GM19452 (cell line): ENCODE measurements at regions not wholly inside any gene's neighbourhood (a gene's known extent, or its start where the extent isn't known, plus 50 kb on each side); places are given as distances from the start of the nearest gene placed in this dataset.

Source experiments
- ATAC-seq: cut with Tn5 transposase; IDR thresholded peaks from one replicate; pipeline ENCODE4 v1.9.1; 2021; ENCODE audit not compliant: unreplicated experiment

GRCh38 chr7:12741951-12742575 is 54.6 kb downstream of the ARL4A start:
- ATAC-seq, result no peak

- ATAC-seq, result no peak
Measured at GRCh38 chr7:12746211-12746610, 58.8 kb downstream of the ARL4A start.

- ATAC-seq, result no peak
Measured at GRCh38 chr7:12747687-12748306, 60.4 kb downstream of the ARL4A start.

DNA sequence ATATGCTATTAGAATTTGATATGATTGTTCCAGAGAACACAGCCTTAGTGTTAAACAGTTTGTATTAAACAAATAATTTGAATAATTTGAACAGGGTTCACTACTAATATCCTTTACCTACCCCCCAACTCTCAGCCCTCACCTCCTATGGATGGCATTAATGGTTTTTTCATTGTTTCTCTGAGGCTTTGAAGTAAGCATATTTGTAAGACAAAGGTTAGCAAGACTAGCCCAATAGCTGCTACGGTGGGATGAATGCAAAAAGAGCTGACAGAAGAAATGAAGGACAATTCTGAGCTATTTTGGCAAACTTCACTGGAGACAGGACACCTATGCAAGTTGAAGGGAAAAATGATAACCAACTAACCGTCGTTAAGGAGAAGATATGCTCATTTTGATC is 61.6 kb downstream of the ARL4A start:
- ATAC-seq, result no peak

GRCh38 chr7:12749746-12750145 is 62.3 kb downstream of the ARL4A start:
- no peak for ATAC-seq

DNA sequence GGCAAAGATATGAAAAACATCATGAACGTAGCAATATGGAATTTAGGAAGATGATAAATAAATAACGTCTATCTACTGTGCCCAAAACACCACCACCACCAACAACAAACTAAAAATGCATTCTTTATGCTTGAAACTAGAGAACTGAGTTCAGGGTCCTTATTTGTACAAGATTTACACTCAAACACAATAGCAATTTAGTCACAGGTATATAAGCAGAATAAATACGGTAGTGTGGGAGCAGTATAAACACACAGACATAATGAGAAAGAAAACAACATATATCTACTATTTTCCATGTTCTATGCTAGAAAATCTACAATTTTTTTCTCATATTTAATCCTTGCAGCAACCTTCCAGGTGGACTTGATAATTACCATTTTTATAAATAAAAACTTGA is 64.3 kb downstream of the ARL4A start:
- no peak for ATAC-seq

GRCh38 chr7:12754179-12754578 is 66.7 kb downstream of the ARL4A start:
- ATAC-seq, result no peak

GRCh38 chr7:12756821-12757220 is 69.4 kb downstream of the ARL4A start:
- no peak for ATAC-seq

DNA sequence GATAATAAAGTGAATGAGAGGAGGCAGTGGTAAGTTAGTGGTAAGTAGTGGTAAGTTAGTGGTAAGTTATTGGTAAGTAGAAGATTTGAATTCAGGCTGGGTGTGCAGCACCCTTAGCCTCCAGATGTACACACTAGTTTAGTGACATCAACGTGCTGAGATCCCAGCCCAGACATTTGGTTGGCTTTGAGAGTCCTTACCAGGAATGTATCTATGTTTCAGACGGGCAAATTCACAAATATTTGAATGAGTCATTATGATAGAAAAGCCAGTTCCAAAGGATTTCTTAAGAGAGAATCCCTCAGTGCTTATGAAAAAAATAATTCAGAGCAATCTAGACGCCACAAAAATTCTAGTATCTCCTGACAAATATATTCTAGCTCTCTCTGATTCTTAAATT is 70.0 kb downstream of the ARL4A start:
- no peak for ATAC-seq

DNA sequence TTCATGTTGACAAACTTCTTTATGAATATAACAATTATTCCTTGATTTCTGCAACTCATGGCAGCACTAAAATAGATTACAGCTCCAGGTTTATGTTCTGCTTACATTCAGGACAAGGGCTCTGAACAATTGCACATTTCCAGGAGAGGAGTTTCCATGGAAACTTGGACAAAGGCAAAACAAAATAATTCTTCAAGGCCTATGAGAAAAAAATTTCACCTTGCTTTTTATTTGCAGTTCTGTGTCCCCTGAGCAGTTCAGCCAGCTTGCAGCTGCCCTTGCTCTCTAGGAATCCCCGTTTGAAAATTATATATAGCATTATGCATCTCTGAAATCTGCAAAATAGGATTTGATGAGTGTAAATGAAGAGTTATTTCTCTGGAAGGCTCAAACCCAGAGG is 71.7 kb downstream of the ARL4A start:
- no peak for ATAC-seq

DNA sequence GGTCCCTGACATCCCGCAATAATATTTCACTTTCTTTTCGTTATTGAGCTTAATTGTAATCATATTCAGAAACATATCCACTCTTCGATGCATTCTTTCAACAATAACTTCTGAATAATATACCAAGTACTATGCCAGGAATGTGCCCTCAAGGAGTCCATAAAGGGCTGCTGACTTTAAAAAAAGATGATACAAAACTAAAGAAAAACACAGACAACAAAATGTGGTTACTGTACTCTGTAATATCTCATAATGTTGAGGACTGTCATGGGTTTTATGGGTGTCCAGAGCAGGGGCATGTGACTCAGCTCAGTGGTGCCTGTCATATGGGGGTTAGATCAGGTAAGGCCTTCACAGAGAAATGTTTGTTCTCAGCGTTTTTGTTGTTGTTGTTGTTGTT is 73.7 kb downstream of the ARL4A start:
- no peak for ATAC-seq

DNA sequence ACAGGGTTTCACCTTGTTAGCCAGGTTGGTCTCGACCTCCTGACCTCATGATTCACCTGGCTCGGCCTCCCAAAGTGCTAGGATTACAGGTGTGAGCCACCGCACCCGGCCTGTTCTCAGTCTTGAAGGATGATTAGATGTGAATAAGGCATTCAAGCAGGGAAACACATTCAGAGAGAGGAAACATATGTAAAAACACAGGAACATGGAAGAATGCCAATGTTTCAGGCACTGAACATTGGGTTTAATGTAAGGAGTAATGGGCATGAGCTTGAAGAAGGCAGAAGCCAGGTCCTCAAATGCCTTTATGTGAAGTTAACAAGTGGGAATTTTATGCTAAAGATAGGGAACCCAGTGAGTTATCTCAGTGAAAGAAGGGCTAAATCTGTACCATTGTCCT is 74.3 kb downstream of the ARL4A start:
- ATAC-seq, result no peak

DNA sequence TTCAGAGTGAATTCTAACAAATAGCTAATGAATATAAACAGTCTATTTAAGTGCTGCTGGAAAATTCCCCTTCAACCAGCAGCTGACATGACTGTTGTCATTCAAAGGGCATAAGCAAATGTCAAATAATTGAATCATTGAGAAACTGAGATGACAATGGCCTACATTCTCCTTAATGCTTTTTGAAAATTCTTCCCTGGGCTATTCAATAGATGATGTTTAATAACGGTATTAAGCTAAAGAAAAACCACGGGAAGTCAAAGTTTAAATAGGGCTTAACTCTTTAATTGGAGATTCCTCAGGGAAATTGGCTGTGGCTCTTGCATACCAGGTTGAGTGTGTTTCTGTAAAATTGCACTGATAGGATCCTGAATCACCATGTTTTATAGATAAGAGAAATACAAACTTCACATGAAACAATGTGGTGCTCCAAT is 77.0 kb downstream of the ARL4A start:
- no peak for ATAC-seq

DNA sequence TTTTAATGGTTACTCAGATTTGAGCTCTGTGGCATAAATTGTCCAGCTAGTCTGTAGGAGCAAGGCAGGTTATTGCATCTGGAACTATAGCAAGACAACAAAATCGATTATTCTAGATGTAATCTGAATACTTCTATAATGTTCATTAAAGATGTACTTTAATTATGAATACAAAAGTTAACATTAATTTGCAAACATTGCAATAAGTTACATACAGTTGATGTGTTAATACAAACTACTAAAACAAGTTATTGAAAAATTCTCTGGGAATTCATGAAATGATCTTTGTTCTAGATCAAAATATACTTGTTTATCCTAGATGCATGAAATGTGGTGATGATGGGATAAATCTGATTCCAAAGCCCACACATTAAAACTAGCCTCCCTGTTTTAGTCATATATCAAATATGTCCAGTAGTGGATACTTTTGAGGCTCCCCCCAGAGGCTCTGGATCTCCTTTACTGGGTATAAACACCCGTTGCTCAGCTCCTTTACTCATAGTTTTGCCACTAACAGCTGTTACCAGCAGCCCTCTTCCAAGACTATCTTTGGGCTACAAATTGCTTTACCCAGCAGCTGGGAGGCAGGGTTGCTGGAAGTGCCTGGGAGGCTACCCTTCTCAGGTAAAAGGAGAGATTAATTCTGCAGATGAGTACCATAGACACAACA is 78.1 kb downstream of the ARL4A start:
- ATAC-seq, result no peak

GRCh38 chr7:12766416-12766815 is 79.0 kb downstream of the ARL4A start:
- ATAC-seq, result no peak

- no peak for ATAC-seq
Measured at GRCh38 chr7:12768948-12769347, 81.5 kb downstream of the ARL4A start.

DNA sequence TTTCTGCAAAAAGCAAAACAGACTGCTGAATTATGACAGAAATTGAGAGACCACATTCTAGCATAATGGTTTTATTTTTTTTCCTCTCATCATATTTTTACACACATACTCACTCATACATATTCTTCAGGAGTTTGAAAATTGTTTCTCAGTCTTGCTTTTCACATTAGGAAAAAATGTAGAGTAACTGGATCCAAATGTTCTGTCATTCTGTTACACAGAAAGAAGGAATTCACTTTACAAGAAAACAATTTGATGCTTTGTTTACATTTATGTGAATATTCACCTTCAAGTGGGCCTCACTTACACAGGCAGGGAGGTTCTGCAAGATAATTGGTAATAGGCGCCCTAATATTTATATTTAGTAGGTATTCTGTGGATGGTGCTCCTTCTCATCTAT is 82.0 kb downstream of the ARL4A start:
- ATAC-seq, result no peak

DNA sequence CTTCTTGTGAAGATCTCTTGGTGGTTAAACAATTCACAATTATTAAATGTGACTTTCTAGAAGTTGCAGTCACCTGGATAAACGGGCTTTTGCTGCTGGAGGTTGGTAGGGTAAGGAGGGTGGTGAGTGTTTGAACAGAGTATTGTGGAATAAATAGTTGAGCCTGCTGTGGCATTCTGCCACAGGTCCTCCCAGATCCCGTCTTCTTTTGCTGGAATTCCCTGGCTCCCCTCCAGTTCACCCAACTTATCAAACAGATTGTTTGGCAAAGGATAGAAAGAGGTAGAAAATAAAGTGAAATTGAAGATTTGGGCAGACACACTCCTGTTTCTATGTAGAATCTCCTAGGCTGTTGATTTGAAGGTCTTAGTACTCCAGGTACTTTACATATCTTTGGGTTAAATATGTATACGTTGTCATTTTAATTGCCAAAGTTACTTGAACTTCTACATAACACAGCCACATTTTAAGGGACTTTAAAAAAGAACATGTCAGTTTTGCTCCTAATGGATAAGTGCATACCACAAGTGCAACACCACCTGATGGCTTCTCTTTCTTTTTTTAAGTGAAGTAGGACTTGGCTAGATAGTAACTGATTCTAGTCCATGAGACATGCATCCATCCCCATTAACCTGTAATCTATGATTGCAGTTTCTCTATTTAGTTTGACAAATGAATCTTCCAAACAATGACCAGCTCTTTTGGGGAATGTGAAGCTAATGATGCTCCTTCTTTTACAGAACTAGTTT is 83.0 kb downstream of the ARL4A start:
- ATAC-seq, result no peak

DNA sequence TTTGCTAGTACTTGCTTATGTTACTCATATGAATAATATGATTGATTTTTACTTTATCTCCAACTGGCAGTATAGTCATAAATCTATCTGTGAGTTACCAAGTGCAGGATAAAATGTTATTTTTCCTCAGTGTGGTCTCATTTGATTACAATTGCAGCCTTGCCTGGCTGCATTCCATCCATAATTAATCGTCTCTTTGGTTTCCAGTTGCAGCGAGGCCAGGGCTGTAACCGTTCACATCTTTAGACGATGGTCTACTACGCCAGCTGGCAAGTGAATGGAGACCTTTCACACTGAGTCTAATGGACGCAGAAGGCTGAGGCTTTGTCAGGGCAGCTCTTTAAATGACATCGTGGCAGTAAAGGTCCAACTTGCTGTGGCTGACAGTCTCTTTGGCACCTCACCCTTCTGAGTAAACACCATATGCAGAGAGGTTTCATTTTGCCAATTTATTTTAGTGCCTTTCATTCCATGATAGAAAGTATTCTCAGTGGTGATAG is 84.0 kb downstream of the ARL4A start:
- no peak for ATAC-seq

DNA sequence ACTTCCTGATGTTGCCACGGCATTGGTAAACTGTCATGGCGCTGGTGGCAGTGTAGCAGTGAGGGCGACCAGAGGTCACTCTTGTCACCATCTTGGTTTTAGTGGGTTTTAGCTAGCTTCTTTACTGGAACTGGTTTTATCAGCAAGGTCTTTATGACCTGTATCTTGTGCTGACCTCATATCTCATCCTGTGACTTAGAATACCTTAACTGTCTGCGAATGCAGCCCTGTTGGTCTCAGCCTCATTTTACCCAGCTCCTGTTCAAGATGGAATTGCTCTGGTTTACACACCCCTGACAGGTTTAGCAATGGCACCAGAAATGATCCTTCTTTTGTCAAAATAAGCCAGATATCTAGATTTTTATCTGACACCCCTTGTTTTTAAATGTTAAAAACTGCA is 85.3 kb downstream of the ARL4A start:
- no peak for ATAC-seq

- ATAC-seq, result no peak
Measured at GRCh38 chr7:12777257-12777656, 89.8 kb downstream of the ARL4A start.

DNA sequence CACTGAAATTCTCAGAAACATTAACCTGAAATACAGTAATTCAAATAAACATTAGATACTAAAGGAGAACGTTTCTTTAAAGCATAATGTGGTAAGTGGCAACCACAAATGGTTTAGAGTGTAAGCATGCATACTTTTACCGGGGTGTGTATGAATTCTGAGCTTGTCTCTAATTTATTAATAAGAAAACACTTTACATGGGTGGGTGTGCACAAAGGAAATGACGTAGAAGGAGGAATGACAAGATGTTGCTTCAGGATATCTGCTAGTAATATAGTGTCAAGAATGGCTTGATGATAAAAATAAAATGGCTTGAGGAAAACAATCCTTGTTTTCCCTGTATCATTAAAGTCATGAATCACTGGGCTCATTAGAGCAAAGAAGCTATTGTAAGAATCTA is 92.5 kb downstream of the ARL4A start:
- no peak for ATAC-seq
